Cardiac muscle cell (in vitro differentiated cells and primary cell): ENCODE measurements at regions not wholly inside any gene's neighbourhood (a gene's known extent, or its start where the extent isn't known, plus 50 kb on each side); places are given as distances from the start of the nearest gene placed in this dataset.

Experiments
- DNase-seq, 2 donors: peaks; one replicate each; pipeline versions ENCODE4 v3.0.0 to v3.0.0-alpha.2; 2010 to 2017; ENCODE audit warnings: low read depth in 1 of 2, low spot score in 1 of 2
- H3K27ac ChIP-seq: fragments of 200-600 bp; sonication (generic); 2 replicates; pipeline ENCODE4 v1.5.1; 2016
- H3K27me3 ChIP-seq: fragments of 200-600 bp; sonication (generic); 2 replicates; pipeline ENCODE4 v1.6.0; 2016; ENCODE audit warnings: control low read depth
- H3K36me3 ChIP-seq: fragments of 200-600 bp; sonication (generic); 2 replicates; pipeline ENCODE4 v1.5.1; 2016; ENCODE audit warnings: control low read depth
- H3K4me1 ChIP-seq: fragments of 200-600 bp; sonication (generic); 2 replicates; pipeline ENCODE4 v1.8.1; 2017; ENCODE audit warnings: low read depth, mild to moderate bottlenecking, mixed run types
- H3K4me3 ChIP-seq: fragments of 200-600 bp; sonication (generic); 2 replicates; pipeline ENCODE4 v1.5.1; 2016; ENCODE audit warnings: mild to moderate bottlenecking
- H3K9me3 ChIP-seq: fragments of 200-600 bp; sonication (generic); 2 replicates; pipeline ENCODE4 v1.5.1; 2017; ENCODE audit warnings: low read depth, mild to moderate bottlenecking, control low read depth
- CTCF ChIP-seq: IDR thresholded peaks from 2 replicates; pipeline ENCODE4 v1.5.1; 2012; ENCODE audit warnings: low read depth, mild to moderate bottlenecking, low read length

- Histone ChIP-seq H3K4me3 (peak overlapping the region; percentile 88), H3K9me3 (no peaks in the 10 kb centered on the region), H3K4me1 (peaks cover 8% of the 10 kb centered on the region), H3K27me3 (no peaks in the 10 kb centered on the region), H3K36me3 (no peaks in the 10 kb centered on the region), H3K27ac (peak overlapping the region; percentile 97)
- peak; percentile 95 to 96 for DNase-seq
- TF ChIP-seq CTCF = no peak
Observed at GRCh38 chr16:31713071-31713944, 160.3 kb upstream of the ZNF267 start.

DNA sequence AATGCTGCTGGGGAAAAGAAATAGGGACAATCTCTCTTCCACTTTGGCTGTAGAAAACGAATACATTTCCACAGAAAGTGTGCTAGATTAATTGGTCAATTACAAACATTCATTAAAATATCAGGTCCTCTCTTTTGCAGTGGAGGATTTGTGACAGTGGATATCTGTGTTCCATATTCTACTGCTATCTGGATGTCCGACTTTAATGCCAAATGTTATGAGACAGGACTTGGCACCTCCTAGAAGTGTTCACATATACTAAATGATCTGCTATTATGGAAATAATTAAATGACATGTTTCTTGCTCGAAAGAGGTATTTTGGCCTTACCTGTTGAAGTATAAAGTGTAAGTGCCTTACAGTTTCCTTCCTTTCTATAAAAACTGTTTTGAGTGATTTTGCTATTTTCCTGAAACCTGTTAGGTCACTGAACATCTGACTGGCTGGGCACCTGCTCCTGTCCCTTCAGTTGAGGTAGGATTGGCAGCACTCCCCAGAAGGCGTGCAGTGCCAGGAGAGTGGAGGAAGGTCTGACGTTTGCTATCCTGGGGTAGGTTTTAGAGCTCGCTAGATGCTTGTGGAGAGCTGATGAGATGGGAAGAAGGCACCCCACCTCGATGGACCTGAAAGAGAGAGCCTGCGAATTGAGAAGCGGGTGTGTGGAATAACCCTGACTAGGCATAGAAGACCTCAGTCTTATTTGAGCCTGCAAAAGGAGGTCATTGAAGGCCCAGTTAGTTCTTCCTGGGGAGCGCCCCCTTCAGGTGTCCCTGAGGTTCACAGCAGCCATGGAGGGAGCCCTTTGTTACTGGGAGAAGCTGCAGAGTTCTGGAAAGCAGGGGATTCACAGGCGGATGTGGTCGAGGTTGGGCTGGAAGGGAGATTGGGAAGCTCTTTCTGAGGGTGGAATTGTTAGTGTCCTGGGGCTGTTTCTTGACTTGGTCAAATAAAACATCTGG, 159.4 kb upstream of the ZNF267 start:
- TF ChIP-seq CTCF = peak; percentile 38
- peaks cover 8% of the 10 kb centered on the region for H3K4me1 ChIP-seq
- no peaks in the 10 kb centered on the region for H3K9me3 ChIP-seq
- no peaks in the 10 kb centered on the region for H3K36me3 ChIP-seq
- peak overlapping the region; percentile 97 for H3K27ac ChIP-seq
- H3K4me3 ChIP-seq = peak overlapping the region; percentile 88
- no peaks in the 10 kb centered on the region for H3K27me3 ChIP-seq
- DNase-seq = peak; percentile 6 to 10

DNA sequence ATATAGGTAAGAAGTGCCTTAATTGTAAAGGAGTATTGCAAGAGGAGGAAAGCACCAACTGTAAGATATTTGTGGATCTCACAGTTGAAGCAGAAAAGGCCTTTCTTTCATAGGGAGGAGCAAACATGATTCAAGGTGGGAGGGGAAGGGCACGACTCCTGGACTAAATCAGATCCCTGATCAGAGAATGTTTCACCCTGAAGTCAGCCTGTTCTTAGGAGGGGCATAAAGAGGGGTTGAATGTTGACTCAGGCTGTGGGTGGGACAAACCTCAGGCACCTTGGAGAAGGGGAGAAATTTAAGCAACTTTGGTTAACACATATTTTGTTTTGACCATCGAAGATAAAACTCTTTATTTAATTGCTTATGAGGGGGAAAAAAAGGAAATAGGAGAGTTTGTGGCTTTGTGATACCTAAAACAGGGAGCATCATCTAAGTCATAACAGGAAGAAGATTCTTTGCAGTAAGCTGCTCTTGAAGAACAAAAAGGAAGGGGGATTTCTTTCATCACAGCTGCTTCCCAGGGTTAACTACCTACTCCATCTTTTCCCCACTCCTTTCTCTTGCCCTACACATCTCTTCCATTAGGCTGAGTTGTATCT, 158.6 kb upstream of the ZNF267 start:
- DNase-seq = peak in 1 of 2 donors; percentile 4
- no peaks in the 10 kb centered on the region for H3K27me3 ChIP-seq
- peak overlapping the region; percentile 88 for H3K4me3 ChIP-seq
- H3K27ac ChIP-seq = peak overlapping the region; percentile 97
- TF ChIP-seq CTCF = no peak
- H3K4me1 ChIP-seq = peaks cover 8% of the 10 kb centered on the region
- no peaks in the 10 kb centered on the region for H3K9me3 ChIP-seq
- H3K36me3 ChIP-seq = no peaks in the 10 kb centered on the region

DNA sequence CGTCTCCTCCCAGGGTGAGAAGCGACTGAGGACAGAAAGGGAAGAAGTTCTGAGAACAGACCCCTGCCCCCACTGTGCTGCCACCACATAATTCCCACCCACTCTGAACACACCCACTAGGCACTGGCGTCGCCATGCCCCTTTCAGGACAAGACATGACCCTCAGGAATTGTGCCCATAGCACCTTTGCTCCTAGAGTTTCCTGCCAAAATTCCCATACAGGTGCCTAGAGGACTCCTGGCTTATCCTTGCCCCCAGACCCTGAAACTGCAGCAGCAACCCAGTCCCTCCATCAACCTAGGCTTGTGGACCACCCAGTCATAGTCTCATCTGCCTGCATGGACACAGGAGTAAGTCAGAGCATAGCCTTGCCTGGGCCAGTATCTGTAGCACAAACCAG, 157.7 kb upstream of the ZNF267 start:
- peaks cover 8% of the 10 kb centered on the region for H3K4me1 ChIP-seq
- DNase-seq = no peak
- H3K36me3 ChIP-seq = no peaks in the 10 kb centered on the region
- no peak for TF ChIP-seq CTCF
- H3K27ac ChIP-seq = peak overlapping the region; percentile 97
- H3K9me3 ChIP-seq = no peaks in the 10 kb centered on the region
- H3K4me3 ChIP-seq = no peak overlapping the region
- no peaks in the 10 kb centered on the region for H3K27me3 ChIP-seq

DNA sequence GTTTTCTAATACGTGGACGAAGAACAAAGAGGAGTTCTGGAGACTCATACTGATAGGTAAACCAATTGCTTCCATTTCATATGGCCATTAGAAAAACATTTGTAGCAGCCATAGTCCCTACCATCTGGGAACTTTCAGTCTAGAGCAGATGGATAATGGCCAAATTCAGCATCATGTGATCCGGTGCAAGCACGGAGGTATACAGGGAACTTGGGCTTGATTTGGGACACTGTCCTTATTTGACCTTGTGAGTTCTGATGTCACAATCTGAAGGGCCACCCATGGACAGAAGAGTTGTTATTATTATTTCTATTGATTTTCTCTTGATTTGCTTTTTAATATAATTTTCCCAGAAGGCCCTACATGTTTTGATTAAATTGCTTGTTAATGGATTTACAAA, 154.6 kb upstream of the ZNF267 start:
- H3K4me1 ChIP-seq = peaks cover 8% of the 10 kb centered on the region
- TF ChIP-seq CTCF = no peak
- peak in 1 of 2 donors; percentile 29 for DNase-seq
- no peaks in the 10 kb centered on the region for H3K9me3 ChIP-seq
- no peak overlapping the region for H3K27ac ChIP-seq
- H3K4me3 ChIP-seq = no peak overlapping the region
- H3K36me3 ChIP-seq = peaks cover 2% of the 10 kb centered on the region
- H3K27me3 ChIP-seq = no peaks in the 10 kb centered on the region
